Renal pelvis (tissue), 1 donor: ENCODE measurements at regions not wholly inside any gene's neighbourhood (a gene's known extent, or its start where the extent isn't known, plus 50 kb on each side); places are given as distances from the start of the nearest gene placed in this dataset.
"Not testable (repeated sequence)": the region's sequence is repeated elsewhere in the genome, so short reads cannot be mapped to it uniquely, and the experiment has no call there.

Source experiments
- DNase-seq: peaks from one replicate; pipeline ENCODE4 v3.0.0-alpha.2; 2013

- DNase-seq = no peak
These were observed 550.3 kb downstream of the RAB28 start for GRCh38 chr4:12933760-12934221.

DNA sequence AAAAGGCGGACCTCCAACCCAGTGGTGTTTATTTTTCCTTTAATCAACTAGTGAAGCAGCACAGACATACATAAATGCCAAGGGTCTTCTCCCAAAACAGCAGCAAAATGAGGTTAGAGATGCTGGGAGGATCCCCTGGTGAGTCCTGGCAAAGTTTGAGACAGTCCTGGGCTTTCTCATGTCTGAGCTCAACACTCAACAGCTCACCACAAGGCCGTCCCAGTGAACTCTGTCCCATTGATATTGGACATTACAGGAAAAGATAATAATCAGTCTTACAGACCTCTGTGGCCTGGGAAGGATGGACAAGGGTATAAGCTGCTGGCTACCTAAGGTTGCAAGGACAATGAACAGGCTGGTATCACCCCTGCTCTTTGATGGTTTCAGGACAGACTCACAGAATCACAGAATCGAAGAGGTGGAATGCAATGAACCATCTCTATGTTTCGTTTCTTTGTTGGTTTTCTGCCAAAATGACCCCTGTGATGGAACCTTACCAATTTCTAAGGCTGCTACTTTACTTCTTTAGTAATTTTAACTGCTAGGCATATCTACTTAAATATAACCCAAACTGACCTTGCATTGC is 551.8 kb downstream of the RAB28 start:
- no peak for DNase-seq

GRCh38 chr4:12929784-12930183 is 554.4 kb downstream of the RAB28 start:
- no peak for DNase-seq

DNA sequence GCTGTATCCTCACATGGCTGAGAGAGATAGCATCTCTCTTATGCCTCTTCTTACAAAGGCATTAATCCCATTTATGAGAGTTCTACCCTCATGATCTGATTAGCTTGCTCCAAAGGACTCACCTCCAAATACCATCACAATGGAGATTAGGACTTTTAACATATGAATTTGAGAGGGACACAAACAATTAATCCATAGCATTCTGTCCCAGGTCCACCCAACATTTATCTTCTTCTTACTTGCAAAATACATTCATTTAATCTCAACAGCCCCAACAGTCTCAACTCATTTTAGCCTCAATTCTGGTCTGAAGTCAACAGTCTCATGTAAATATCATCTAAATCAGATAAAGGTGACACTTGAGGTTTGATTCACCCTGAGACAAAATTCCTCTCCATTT is 555.4 kb downstream of the RAB28 start:
- DNase-seq = no peak

GRCh38 chr4:12926189-12927066 is 557.7 kb downstream of the RAB28 start:
- DNase-seq = no peak

DNA sequence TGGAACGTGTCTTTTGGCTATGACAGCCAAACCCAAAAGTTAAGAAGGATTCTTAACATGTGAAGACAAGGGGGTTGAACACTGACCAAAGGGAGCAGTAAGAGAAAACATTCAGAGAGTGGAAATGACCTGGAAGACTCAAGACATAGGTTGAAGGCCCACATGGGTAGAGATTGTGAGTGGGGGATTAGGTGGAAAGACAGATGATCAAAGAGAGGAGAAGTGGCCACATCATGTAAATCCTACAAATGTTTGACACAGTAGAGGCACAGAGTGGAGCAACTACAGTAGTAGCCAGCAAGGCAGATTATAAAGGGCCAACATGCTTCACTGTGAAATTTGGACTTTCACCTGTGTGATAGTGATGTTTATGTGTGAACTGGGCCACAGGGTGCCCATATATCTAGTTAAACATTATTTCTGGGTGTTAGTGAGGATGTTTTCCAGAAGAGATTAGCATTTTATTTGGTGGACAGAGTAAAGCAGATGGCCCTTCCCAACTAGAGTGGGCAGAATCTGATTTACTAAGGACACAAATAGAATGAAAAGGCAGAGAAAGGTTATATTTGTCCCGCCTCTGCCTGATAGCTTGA is 559.3 kb downstream of the RAB28 start:
- no peak for DNase-seq

- no peak for DNase-seq
These were observed 559.9 kb downstream of the RAB28 start for GRCh38 chr4:12924253-12924652.

DNA sequence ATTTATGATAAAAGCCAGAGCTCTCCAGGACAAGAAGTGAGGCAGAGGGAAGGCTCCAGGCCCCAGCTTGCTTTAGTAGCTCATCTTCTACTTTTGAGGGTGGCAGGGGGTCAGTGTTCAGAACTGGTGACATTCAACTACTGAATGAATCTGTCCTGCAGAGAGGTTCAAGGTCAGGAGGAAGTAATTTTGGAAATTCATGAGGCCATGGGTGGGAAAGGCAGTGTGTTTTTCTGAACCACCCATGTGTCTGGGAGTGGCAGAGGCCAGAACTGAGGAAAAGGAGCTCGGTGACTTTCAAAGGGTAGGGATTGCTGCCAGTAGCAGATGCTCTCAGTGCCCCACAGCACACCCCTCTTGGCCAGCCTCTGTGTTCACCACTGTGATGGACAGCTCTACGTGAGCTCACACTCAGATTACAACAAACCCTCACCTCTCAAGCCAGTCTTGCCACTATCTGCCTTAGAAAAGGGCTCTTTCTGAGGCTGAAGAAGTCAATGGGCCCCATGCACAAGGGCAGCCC is 571.2 kb downstream of the RAB28 start:
- no peak for DNase-seq

- no peak for DNase-seq
These were observed 572.3 kb downstream of the RAB28 start for GRCh38 chr4:12911750-12912358.

- DNase-seq = not testable (repeated sequence)
These were observed 580.5 kb downstream of the RAB28 start for GRCh38 chr4:12903640-12904039.

- no peak for DNase-seq
These were observed 581.4 kb downstream of the RAB28 start for GRCh38 chr4:12902735-12903134.

DNA sequence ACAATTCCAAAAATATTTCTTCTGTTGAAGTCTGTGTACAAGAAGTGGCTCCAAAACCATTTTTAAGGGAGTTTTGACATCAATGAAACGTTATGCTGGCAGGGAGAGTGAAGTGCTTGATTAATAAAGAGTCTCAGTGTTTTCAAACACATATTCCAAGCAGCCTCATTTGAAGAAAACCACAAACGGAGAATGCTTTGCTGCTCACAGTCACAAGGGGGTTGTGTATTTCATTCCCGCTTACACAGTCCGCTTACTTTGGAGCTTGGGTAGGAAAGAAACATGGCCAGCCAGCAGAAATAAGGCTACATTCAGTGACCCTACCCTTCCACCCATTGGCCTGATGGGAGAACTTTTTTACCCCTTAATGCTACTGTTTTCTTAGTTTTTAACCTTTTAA is 586.2 kb downstream of the RAB28 start:
- no peak for DNase-seq

- no peak for DNase-seq
These were observed 590.1 kb downstream of the RAB28 start for GRCh38 chr4:12894062-12894461.

- no peak for DNase-seq
These were observed 595.1 kb downstream of the RAB28 start for GRCh38 chr4:12889054-12889453.

DNA sequence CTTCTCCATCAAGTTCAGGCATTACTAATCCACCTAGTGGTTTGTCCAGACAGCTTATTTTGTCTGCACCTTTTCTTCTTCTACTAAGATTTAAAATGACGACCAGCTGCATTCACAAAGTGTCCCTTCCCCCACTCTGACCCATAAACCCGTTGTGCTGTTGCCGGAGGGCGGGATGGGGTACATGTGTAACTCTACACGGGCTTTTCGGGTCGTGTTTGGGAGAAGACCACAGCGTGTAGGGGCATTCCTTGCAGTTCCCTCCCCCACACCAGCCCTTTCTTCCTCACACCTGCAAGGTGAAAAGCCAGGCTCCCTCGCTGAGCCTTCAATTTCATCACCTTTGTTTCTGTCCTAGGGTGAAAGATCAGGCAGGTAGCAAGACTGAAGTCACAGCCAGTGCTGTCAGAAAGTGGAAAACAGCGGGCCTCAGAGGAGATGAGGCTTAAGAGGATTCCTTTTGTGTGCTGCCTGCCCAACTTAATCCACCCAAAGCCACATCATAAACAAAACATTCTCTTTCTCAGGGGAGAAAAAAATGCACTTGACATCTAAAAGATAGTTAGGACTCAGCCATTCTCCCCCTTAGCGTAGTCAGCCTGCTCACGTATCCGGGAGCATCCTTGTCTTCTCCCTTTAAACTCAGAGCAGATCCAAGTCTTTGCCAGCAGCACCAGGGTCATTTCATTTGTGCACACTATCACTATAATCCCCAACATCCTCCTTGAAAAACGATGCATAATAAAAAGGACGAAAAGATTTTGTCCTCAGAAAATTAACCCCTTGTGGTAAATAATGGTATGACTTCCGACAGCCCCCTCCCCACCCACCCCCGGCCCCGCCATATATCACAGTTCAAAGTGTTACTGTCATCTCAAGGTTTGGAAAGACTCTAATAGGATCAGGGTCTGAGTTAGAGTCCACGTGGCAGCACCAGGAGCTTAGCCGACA is 599.0 kb downstream of the RAB28 start:
- no peak for DNase-seq

- DNase-seq = no peak
These were observed 602.1 kb downstream of the RAB28 start for GRCh38 chr4:12881945-12882584.

- no peak for DNase-seq
These were observed 603.3 kb downstream of the RAB28 start for GRCh38 chr4:12880844-12881243.

GRCh38 chr4:12879496-12879895 is 604.6 kb downstream of the RAB28 start:
- DNase-seq = no peak

GRCh38 chr4:12875640-12876243 is 608.4 kb downstream of the RAB28 start:
- DNase-seq = no peak

- no peak for DNase-seq
These were observed 610.8 kb downstream of the RAB28 start for GRCh38 chr4:12873351-12873750.
